A673 (cell line): ENCODE measurements at regions not wholly inside any gene's neighbourhood (a gene's known extent, or its start where the extent isn't known, plus 50 kb on each side); places are given as distances from the start of the nearest gene placed in this dataset.

ENCODE experiments used
- BruUV-seq: library from RNA; stranded (reverse); fragments of 400-500 nt; replicated peaks from 2 replicates; lab custom pipeline; 2021; lab: Mats Ljungman, UMichigan
- CTCF ChIA-PET: fragments of 300-600 bp; sonication (Branson Sonifier 250); formaldehyde crosslinking; loops from one replicate; lab custom pipeline; 2022; ENCODE audit warnings: antibody characterized with exemption; lab: Charles Lee
- POLR2A ChIA-PET: fragments of 300-600 bp; sonication (Branson Sonifier 250); formaldehyde crosslinking; loops from one replicate; lab custom pipeline; 2022; ENCODE audit warnings: antibody characterized with exemption; ENCODE audit not compliant: low non-redundant PET; lab: Charles Lee
- DNase-seq: peaks from one replicate; pipeline ENCODE4 v3.0.0-alpha.2; 2015; ENCODE audit warnings: low spot score
- H3K27ac ChIP-seq: fragments of 200-600 bp; sonication (generic); 2 replicates; pipeline ENCODE4 v1.5.1; 2016; ENCODE audit warnings: mixed run types, low read depth, mild to moderate bottlenecking, mixed read lengths, antibody characterized with exemption, low read length; ENCODE audit not compliant: poor library complexity, severe bottlenecking
- H3K27me3 ChIP-seq: fragments of 200-600 bp; sonication (generic); replicated peaks from 2 replicates; pipeline ENCODE4 v1.6.1; 2017; ENCODE audit warnings: mixed run types, low read depth, mild to moderate bottlenecking, mixed read lengths, antibody characterized with exemption, low read length; ENCODE audit not compliant: insufficient read depth, poor library complexity
- H3K36me3 ChIP-seq: fragments of 200-600 bp; sonication (generic); 2 replicates; pipeline ENCODE4 v1.6.1; 2016; ENCODE audit warnings: mixed run types, mild to moderate bottlenecking, mixed read lengths, antibody characterized with exemption, low read length; ENCODE audit not compliant: insufficient read depth, poor library complexity, severe bottlenecking
- H3K4me1 ChIP-seq: fragments of 200-600 bp; sonication (generic); 2 replicates; pipeline ENCODE4 v1.6.1; 2017; ENCODE audit warnings: mixed run types, mild to moderate bottlenecking, mixed read lengths, antibody characterized with exemption, low read length; ENCODE audit not compliant: insufficient read depth, poor library complexity, severe bottlenecking
- H3K4me3 ChIP-seq: fragments of 200-600 bp; sonication (generic); 2 replicates; pipeline ENCODE4 v1.5.1; 2016; ENCODE audit warnings: low read depth, mixed run types, mild to moderate bottlenecking, mixed read lengths, low read length; ENCODE audit not compliant: poor library complexity, severe bottlenecking
- H3K9me3 ChIP-seq: fragments of 200-600 bp; sonication (generic); 2 replicates; pipeline ENCODE4 v1.6.1; 2016; ENCODE audit warnings: mixed run types, low read depth, mild to moderate bottlenecking, mixed read lengths, antibody characterized with exemption, low read length; ENCODE audit not compliant: poor library complexity, severe bottlenecking
- EZH2 ChIP-seq: fragments of 200-600 bp; sonication (generic); IDR thresholded peaks from 2 replicates; pipeline ENCODE4 v1.6.1; 2017; ENCODE audit warnings: borderline replicate concordance, low read depth, mild to moderate bottlenecking, mixed read lengths, antibody characterized with exemption, low read length; ENCODE audit not compliant: poor library complexity, severe bottlenecking
- intact Hi-C: fragments of 100-400 bp; cut with micrococcal nuclease; formaldehyde crosslinking; loops from one replicate; pipeline ENCODE4 v1.10.0; 2022; ENCODE audit not compliant: unreplicated experiment
- TF ChIP-seq, protein P1 (sequence below): fragments of 300-800, 200-600 bp; sonication (generic); conservative IDR thresholded peaks from 2 replicates; pipeline ENCODE4 v1.5.1; 2017; ENCODE audit warnings: low read depth, mild to moderate bottlenecking, antibody characterized with exemption, low read length, moderate library complexity, mixed read lengths

GRCh38 chr18:64403784-64404503 lies 255.1 kb upstream of the LINC00305 start:
- TF ChIP-seq, protein P1, sequence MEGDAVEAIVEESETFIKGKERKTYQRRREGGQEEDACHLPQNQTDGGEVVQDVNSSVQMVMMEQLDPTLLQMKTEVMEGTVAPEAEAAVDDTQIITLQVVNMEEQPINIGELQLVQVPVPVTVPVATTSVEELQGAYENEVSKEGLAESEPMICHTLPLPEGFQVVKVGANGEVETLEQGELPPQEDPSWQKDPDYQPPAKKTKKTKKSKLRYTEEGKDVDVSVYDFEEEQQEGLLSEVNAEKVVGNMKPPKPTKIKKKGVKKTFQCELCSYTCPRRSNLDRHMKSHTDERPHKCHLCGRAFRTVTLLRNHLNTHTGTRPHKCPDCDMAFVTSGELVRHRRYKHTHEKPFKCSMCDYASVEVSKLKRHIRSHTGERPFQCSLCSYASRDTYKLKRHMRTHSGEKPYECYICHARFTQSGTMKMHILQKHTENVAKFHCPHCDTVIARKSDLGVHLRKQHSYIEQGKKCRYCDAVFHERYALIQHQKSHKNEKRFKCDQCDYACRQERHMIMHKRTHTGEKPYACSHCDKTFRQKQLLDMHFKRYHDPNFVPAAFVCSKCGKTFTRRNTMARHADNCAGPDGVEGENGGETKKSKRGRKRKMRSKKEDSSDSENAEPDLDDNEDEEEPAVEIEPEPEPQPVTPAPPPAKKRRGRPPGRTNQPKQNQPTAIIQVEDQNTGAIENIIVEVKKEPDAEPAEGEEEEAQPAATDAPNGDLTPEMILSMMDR: no peak
- TF ChIP-seq EZH2: no peak
- ChIA-PET CTCF (no interaction called here), POLR2A (no interaction called here)
- intact Hi-C loops: no loop called here
- no peaks in the 10 kb centered on the region for H3K36me3 ChIP-seq
- H3K4me3 ChIP-seq: no peak overlapping the region
- DNase-seq: no peak
- H3K4me1 ChIP-seq: no peaks in the 10 kb centered on the region
- no TSS peak for BruUV-seq
- H3K27me3 ChIP-seq: no peaks in the 10 kb centered on the region
- no peaks in the 10 kb centered on the region for H3K9me3 ChIP-seq
- no peak overlapping the region for H3K27ac ChIP-seq

GRCh38 chr18:64402636-64403035 lies 253.7 kb upstream of the LINC00305 start:
- DNase-seq: no peak
- ChIA-PET POLR2A (no interaction called here), CTCF (no interaction called here)
- intact Hi-C loops: no loop called here
- no TSS peak for BruUV-seq
- TF ChIP-seq EZH2: no peak
- TF ChIP-seq, protein P1: no peak
- Histone ChIP-seq H3K27me3 (no peaks in the 10 kb centered on the region), H3K9me3 (no peaks in the 10 kb centered on the region), H3K4me1 (no peaks in the 10 kb centered on the region), H3K4me3 (no peak overlapping the region), H3K36me3 (no peaks in the 10 kb centered on the region), H3K27ac (no peak overlapping the region)

DNA sequence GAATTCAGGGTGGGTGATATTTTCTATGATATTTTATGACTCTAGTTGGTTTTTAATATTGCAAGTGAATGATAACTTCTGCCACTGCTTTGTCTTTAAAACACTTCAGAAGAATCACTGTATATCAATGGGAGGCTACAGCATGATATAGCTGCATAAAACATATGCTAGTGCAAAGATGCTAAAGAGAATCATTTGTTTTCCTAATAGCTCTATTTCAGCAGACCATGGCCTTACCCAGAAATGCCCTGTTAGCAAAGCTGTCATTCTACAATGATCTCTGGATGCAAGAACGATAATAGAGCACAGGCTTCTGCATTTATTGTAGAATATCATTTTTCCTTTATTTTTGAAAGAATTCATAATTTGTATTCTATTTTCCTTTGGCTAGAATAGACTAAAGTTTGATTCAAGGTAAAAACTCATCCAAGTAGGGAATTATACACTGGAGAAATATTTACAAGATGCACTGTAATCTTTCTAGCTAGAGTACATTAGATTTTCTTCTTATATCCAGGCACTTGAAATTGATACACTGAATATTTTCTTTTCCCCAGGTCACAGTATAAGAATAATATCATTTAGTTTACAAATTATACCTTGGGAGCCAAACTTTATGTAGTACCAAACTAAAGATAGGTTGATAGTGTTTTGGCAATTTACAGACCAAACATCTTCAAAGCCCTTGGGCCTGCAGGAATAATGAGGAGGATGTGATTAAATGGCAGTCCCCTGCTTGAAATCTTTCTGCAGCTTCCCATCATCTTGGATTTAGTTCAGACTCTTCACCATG lies 252.6 kb upstream of the LINC00305 start:
- POLR2A ChIA-PET: no interaction called here
- no peaks in the 10 kb centered on the region for H3K36me3 ChIP-seq
- no peaks in the 10 kb centered on the region for H3K27me3 ChIP-seq
- no peaks in the 10 kb centered on the region for H3K9me3 ChIP-seq
- TF ChIP-seq, protein P1: no peak
- no peak for TF ChIP-seq EZH2
- DNase-seq: no peak
- no TSS peak for BruUV-seq
- H3K4me1 ChIP-seq: no peaks in the 10 kb centered on the region
- CTCF ChIA-PET: no interaction called here
- no peak overlapping the region for H3K4me3 ChIP-seq
- intact Hi-C loops: no loop called here
- no peak overlapping the region for H3K27ac ChIP-seq
